ENCODE measurements at regions not wholly inside any gene's neighbourhood (a gene's known extent, or its start where the extent isn't known, plus 50 kb on each side); places are given as distances from the start of the nearest gene placed in this dataset.

DNA sequence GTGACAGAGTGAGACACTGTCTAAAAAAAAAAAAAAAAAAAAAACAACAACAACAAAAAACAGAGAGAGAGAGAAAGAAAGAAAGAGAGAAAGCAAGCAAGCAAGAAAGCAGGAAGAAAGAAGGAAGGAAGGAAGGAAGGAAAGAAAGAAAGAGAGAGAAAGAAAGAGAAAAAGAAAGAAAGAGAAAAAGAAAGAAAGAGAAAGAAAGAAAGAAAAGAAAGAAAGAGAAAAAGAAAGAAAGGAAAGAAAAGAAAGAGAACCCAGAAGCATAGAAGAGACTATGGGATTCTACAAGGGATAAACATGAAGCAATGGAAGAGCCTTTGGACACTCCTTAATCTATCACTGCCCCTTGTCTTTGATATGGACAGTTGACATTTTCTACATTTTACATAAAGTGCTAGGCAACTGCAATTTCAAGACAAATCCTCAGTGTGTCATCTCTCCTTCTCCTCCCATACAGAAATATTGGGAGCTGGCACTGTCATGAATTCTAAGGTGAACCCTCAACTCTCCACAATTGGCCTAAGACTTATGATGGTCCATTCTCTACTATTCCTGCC, 151.9 kb upstream of the CPM start:
- intact Hi-C loops (cut with micrococcal nuclease; ENCODE audit: unreplicated experiment) (no loop called here), in situ Hi-C loops (cut with MboI) (no loop called here)
- ChIA-PET RAD21 (ENCODE audit: unreplicated experiment) (no interaction called here), SMC1A (ENCODE audit: uncharacterized antibody, unreplicated experiment) (interaction anchor here (1.2 kb wide), 1 partner anchor 17 kb away, joined by 3 read pairs; no protein-coding TSS in a partner anchor), POLR2A (no interaction called here), CTCF (no interaction called here)
- Histone ChIP-seq H3K4me1 (ENCODE audit: control insufficient read depth, insufficient read depth, low read length) (no peaks in the 10 kb centered on the region), H3K27ac (ENCODE audit: control insufficient read depth, insufficient read depth) (no peak overlapping the region), H3K9me3 (replicated peaks; ENCODE audit: control insufficient read depth, insufficient read depth, low read length) (no peaks in the 10 kb centered on the region), H3K79me2 (ENCODE audit: control insufficient read depth, insufficient read depth, low read length) (no peaks in the 10 kb centered on the region), H3K4me2 (ENCODE audit: control insufficient read depth, insufficient read depth) (no peak overlapping the region), H2AFZ (ENCODE audit: control insufficient read depth, low read depth, low read length) (no peak overlapping the region), H4K20me1 (ENCODE audit: control insufficient read depth, insufficient read depth) (no peaks in the 10 kb centered on the region), H3K36me3 (ENCODE audit: control insufficient read depth in 2 of 2, insufficient read depth in 2 of 2, low read length in 1 of 2) (no peaks in the 10 kb centered on the region), H3K9ac (ENCODE audit: control insufficient read depth, insufficient read depth, low read length) (no peak overlapping the region), H3K27me3 (replicated peaks in 1 of 2; ENCODE audit: control insufficient read depth in 2 of 2, insufficient read depth in 2 of 2, low read length in 1 of 2) (no peaks in the 10 kb centered on the region), H3K4me3 (no peak overlapping the region)
- TF ChIP-seq CEBPB (IDR thresholded peaks at IDR 0.05; ENCODE audit: borderline replicate concordance in 1 of 2, low read depth in 2 of 2, low read length in 2 of 2): no peak
- no peak for TF ChIP-seq NFIC (IDR thresholded peaks at IDR 0.05; ENCODE audit: low read depth, low read length)
- no peak for TF ChIP-seq SIX5 (IDR thresholded peaks at IDR 0.05; ENCODE audit: low read depth, low read length, severe bottlenecking)
- TF ChIP-seq POLR2AphosphoS5 (IDR thresholded peaks at IDR 0.05; ENCODE audit: low read length): no peak
- no peak for TF ChIP-seq POLR2A (IDR thresholded peaks at IDR 0.05; ENCODE audit: low read depth, low read length)
- TF ChIP-seq RUNX3 (IDR thresholded peaks at IDR 0.05; ENCODE audit: low read length): no peak
- TF ChIP-seq HDAC6 (IDR thresholded peaks at IDR 0.05; ENCODE audit: unreplicated experiment): no peak
- no peak for TF ChIP-seq MEF2B (IDR thresholded peaks at IDR 0.05; ENCODE audit: partially characterized antibody, poor library complexity, severe bottlenecking)
- no peak for TF ChIP-seq BRCA1 (IDR thresholded peaks at IDR 0.05; ENCODE audit: low read depth, low read length)
- no peak for TF ChIP-seq NR2C1 (IDR thresholded peaks at IDR 0.05)
- TF ChIP-seq SMARCA5 (IDR thresholded peaks at IDR 0.05): no peak
- TF ChIP-seq CBX5 (IDR thresholded peaks at IDR 0.05; ENCODE audit: low read depth): no peak
- TF ChIP-seq TBL1XR1 (IDR thresholded peaks at IDR 0.05; ENCODE audit: low read depth, low read length): no peak
- TF ChIP-seq POU2F2 (IDR thresholded peaks at IDR 0.05; ENCODE audit: borderline replicate concordance, low read depth, low read length): no peak
- no peak for FAIRE-seq
- ATAC-seq: no peak
- DNase-seq (ENCODE audit: low read depth, low spot score): no peak
- BruUV-seq (replicated peaks): no TSS peak
